ENCODE measurements at regions not wholly inside any gene's neighbourhood (a gene's known extent, or its start where the extent isn't known, plus 50 kb on each side); places are given as distances from the start of the nearest gene placed in this dataset.

GRCh38 chr5:96538808-96539250 lies 105.8 kb upstream of the PCSK1 start:
- no peak overlapping the region for H3K27ac ChIP-seq (ENCODE audit: insufficient read length, low read depth, low read length)
- H3T11ph ChIP-seq (ENCODE audit: low read length), result no peak overlapping the region
- no peaks in the 10 kb centered on the region for H3K23me2 ChIP-seq (ENCODE audit: insufficient read length, low read depth, low read length, poor library complexity, severe bottlenecking)
- Mint-ChIP-seq H3K4me3 (no peak overlapping the region), H3K36me3 (ENCODE audit: insufficient read depth in 1 of 3, low read depth in 3 of 3) (no peaks in the 10 kb centered on the region; a peak in 1 of 7 replicates), H3K27me3 (ENCODE audit: low read depth) (no peaks in the 10 kb centered on the region; the same call in 1 of the 2 replicates), H3K4me1 (no peaks in the 10 kb centered on the region), H3K27ac (no peak overlapping the region), H3K9me3 (peaks cover 0 to 2% of the 10 kb centered on the region in 2 experiments; a peak in 2 of 5 replicates)
- no peak overlapping the region for H4K5ac ChIP-seq (ENCODE audit: insufficient read length, low read depth, low read length)
- H2AK5ac ChIP-seq (ENCODE audit: insufficient read length, low read length), result no peak overlapping the region
- no peak overlapping the region for H2AFZ ChIP-seq (ENCODE audit: low read length)
- no peaks in the 10 kb centered on the region for H3K9me3 ChIP-seq (ENCODE audit: control insufficient read depth, low read depth, low read length)
- no peak overlapping the region for H4K8ac ChIP-seq (replicated peaks; ENCODE audit: insufficient read length, low read depth, low read length)
- no peak overlapping the region for H2BK12ac ChIP-seq (ENCODE audit: insufficient read length, low read depth, low read length)
- no peak overlapping the region for H2BK120ac ChIP-seq (ENCODE audit: low read depth, low read length, poor library complexity, severe bottlenecking)
- H3K4ac ChIP-seq (ENCODE audit: low read depth, low read length), result no peak overlapping the region
- no peaks in the 10 kb centered on the region for H3K4me1 ChIP-seq (ENCODE audit: insufficient read depth, low read length)
- H3K18ac ChIP-seq (ENCODE audit: insufficient read length, low read depth, low read length), result no peak overlapping the region
- WGBS (ENCODE audit: extremely low coverage, insufficient read length, low lambda C conversion rate), result no CpG with 5 or more reads among the region's 1 CpG
- no peak for TF ChIP-seq CTCF (conservative IDR thresholded peaks at IDR 0.05)
- no peaks in the 10 kb centered on the region for H4K20me1 ChIP-seq (ENCODE audit: control insufficient read depth, insufficient read depth, insufficient read length)
- no peak overlapping the region for H3K14ac ChIP-seq (ENCODE audit: insufficient read depth, low read length)
- no peak overlapping the region for H2BK15ac ChIP-seq (ENCODE audit: low read depth, low read length)
- H2BK5ac ChIP-seq (ENCODE audit: insufficient read length, low read length), result no peak overlapping the region
- H4K91ac ChIP-seq (ENCODE audit: insufficient read length, low read depth, low read length), result no peak overlapping the region
- H3K27me3 ChIP-seq (ENCODE audit: insufficient read depth, low read length), result no peaks in the 10 kb centered on the region
- H3K79me2 ChIP-seq (ENCODE audit: insufficient read depth, low read length), result no peaks in the 10 kb centered on the region
- no peak overlapping the region for H3K56ac ChIP-seq (ENCODE audit: insufficient read length, low read depth, low read length)
- no peak overlapping the region for H3K4me2 ChIP-seq (ENCODE audit: insufficient read depth, insufficient read length, low read length)
- no peak overlapping the region for H2BK20ac ChIP-seq (ENCODE audit: low read depth, low read length, poor library complexity, severe bottlenecking)
- H3K9ac ChIP-seq (ENCODE audit: extremely low read depth, insufficient read length, low read length), result no peak overlapping the region
- DNase-seq, result no peak
- H3K23ac ChIP-seq (ENCODE audit: insufficient read length, low read depth, low read length), result no peak overlapping the region
- no peaks in the 10 kb centered on the region for H3K79me1 ChIP-seq (ENCODE audit: insufficient read depth, low read depth, low read length, poor library complexity, severe bottlenecking)

Measured in H9 (cell line).